ENCODE measurements at regions not wholly inside any gene's neighbourhood (a gene's known extent, or its start where the extent isn't known, plus 50 kb on each side); places are given as distances from the start of the nearest gene placed in this dataset.

- no peaks in the 10 kb centered on the region for H3K79me2 ChIP-seq (ENCODE audit: insufficient read depth, low read length)
- TF ChIP-seq EZH2 (IDR thresholded peaks at IDR 0.05; ENCODE audit: borderline replicate concordance, low read length): no peak
- TF ChIP-seq CTCF (IDR thresholded peaks at IDR 0.05; ENCODE audit: low read length): no peak
- H3K36me3 ChIP-seq (ENCODE audit: insufficient read depth, low read length): no peaks in the 10 kb centered on the region
- H3K27me3 ChIP-seq (ENCODE audit: insufficient read depth, low read length): peaks cover 4% of the 10 kb centered on the region; the same call in 1 of the 2 replicates
- no peaks in the 10 kb centered on the region for H3K9me2 ChIP-seq (ENCODE audit: low read depth, low read length)
- no peak overlapping the region for H3K9ac ChIP-seq (ENCODE audit: low read length)
- no peak overlapping the region for H3K4me2 ChIP-seq (ENCODE audit: low read length)
- no peaks in the 10 kb centered on the region for H3K4me1 ChIP-seq (ENCODE audit: insufficient read depth, low read length, severe bottlenecking)
- H3K9me3 ChIP-seq (ENCODE audit: low read length): no peaks in the 10 kb centered on the region
- no peak overlapping the region for H3K27ac ChIP-seq (ENCODE audit: low read depth, low read length, poor library complexity, severe bottlenecking)
- H3F3A ChIP-seq (ENCODE audit: insufficient read depth, low read length): no peaks in the 10 kb centered on the region
- no peak overlapping the region for H2AFZ ChIP-seq (ENCODE audit: low read length)
- no peak overlapping the region for H3K4me3 ChIP-seq (ENCODE audit: low read depth, low read length, poor library complexity, severe bottlenecking)
- H4K20me1 ChIP-seq (ENCODE audit: insufficient read depth, low read length): no peaks in the 10 kb centered on the region
Observed at GRCh38 chr20:56981301-56981700, 285.1 kb downstream of the BMP7 start.

- H4K20me1 ChIP-seq (ENCODE audit: insufficient read depth, low read length): no peaks in the 10 kb centered on the region
- TF ChIP-seq EZH2 (IDR thresholded peaks at IDR 0.05; ENCODE audit: borderline replicate concordance, low read length): no peak
- TF ChIP-seq CTCF (IDR thresholded peaks at IDR 0.05; ENCODE audit: low read length): no peak
- H3K9me2 ChIP-seq (ENCODE audit: low read depth, low read length): no peaks in the 10 kb centered on the region
- no peaks in the 10 kb centered on the region for H3K79me2 ChIP-seq (ENCODE audit: insufficient read depth, low read length)
- H3K9me3 ChIP-seq (ENCODE audit: low read length): 0 out of 2 replicates have a peak, but pooled peaks cover 5% of the 10 kb centered on the region
- no peaks in the 10 kb centered on the region for H3K4me1 ChIP-seq (ENCODE audit: insufficient read depth, low read length, severe bottlenecking)
- no peak overlapping the region for H3K4me3 ChIP-seq (ENCODE audit: low read depth, low read length, poor library complexity, severe bottlenecking)
- H3K27me3 ChIP-seq (ENCODE audit: insufficient read depth, low read length): peaks cover 4% of the 10 kb centered on the region
- H3K27ac ChIP-seq (ENCODE audit: low read depth, low read length, poor library complexity, severe bottlenecking): no peak overlapping the region
- H3K9ac ChIP-seq (ENCODE audit: low read length): no peak overlapping the region
- H2AFZ ChIP-seq (ENCODE audit: low read length): no peak overlapping the region
- H3F3A ChIP-seq (ENCODE audit: insufficient read depth, low read length): no peaks in the 10 kb centered on the region
- no peaks in the 10 kb centered on the region for H3K36me3 ChIP-seq (ENCODE audit: insufficient read depth, low read length)
- H3K4me2 ChIP-seq (ENCODE audit: low read length): no peak overlapping the region
Observed at GRCh38 chr20:56983813-56984212, 282.6 kb downstream of the BMP7 start.

- no peak overlapping the region for H2AFZ ChIP-seq (ENCODE audit: low read length)
- no peaks in the 10 kb centered on the region for H3K4me1 ChIP-seq (ENCODE audit: insufficient read depth, low read length, severe bottlenecking)
- TF ChIP-seq EZH2 (IDR thresholded peaks at IDR 0.05; ENCODE audit: borderline replicate concordance, low read length): no peak
- TF ChIP-seq CTCF (IDR thresholded peaks at IDR 0.05; ENCODE audit: low read length): no peak
- no peaks in the 10 kb centered on the region for H3K9me2 ChIP-seq (ENCODE audit: low read depth, low read length)
- no peak overlapping the region for H3K9ac ChIP-seq (ENCODE audit: low read length)
- no peak overlapping the region for H3K4me3 ChIP-seq (ENCODE audit: low read depth, low read length, poor library complexity, severe bottlenecking)
- no peaks in the 10 kb centered on the region for H3K36me3 ChIP-seq (ENCODE audit: insufficient read depth, low read length)
- H3K27ac ChIP-seq (ENCODE audit: low read depth, low read length, poor library complexity, severe bottlenecking): no peak overlapping the region
- no peak overlapping the region for H3K4me2 ChIP-seq (ENCODE audit: low read length)
- no peaks in the 10 kb centered on the region for H3K79me2 ChIP-seq (ENCODE audit: insufficient read depth, low read length)
- 0 out of 2 replicates have a peak, but pooled peaks cover 5% of the 10 kb centered on the region for H3K9me3 ChIP-seq (ENCODE audit: low read length)
- H3K27me3 ChIP-seq (ENCODE audit: insufficient read depth, low read length): peaks cover 4% of the 10 kb centered on the region
- no peaks in the 10 kb centered on the region for H3F3A ChIP-seq (ENCODE audit: insufficient read depth, low read length)
- H4K20me1 ChIP-seq (ENCODE audit: insufficient read depth, low read length): no peaks in the 10 kb centered on the region
Observed at GRCh38 chr20:56985066-56985685, 281.3 kb downstream of the BMP7 start.
